GM12865 (cell line): ENCODE measurements at regions not wholly inside any gene's neighbourhood (a gene's known extent, or its start where the extent isn't known, plus 50 kb on each side); places are given as distances from the start of the nearest gene placed in this dataset.

ENCODE experiments used
- DNase-seq: peaks from one replicate; pipeline ENCODE4 v3.0.0; 2010; ENCODE audit warnings: low read depth
- H3K4me3 ChIP-seq: 2 replicates; pipeline ENCODE4 v1.5.1; 2011; ENCODE audit warnings: mild to moderate bottlenecking, low read depth, low read length, control low read depth
- CTCF ChIP-seq: IDR thresholded peaks from 2 replicates; pipeline ENCODE4 v1.5.1; 2011; ENCODE audit warnings: low read length, control low read depth, low read depth, inconsistent platforms; ENCODE audit not compliant: insufficient read depth; ENCODE audit errors: missing control alignments

GRCh38 chr2:172153156-172153555 is 50.5 kb upstream of the DLX2 start:
- no peak overlapping the region for H3K4me3 ChIP-seq
- DNase-seq, result no peak
- TF ChIP-seq CTCF, result no peak

GRCh38 chr2:172153757-172154156 is 51.1 kb upstream of the DLX2 start:
- no peak for DNase-seq
- H3K4me3 ChIP-seq, result no peak overlapping the region
- TF ChIP-seq CTCF, result no peak

DNA sequence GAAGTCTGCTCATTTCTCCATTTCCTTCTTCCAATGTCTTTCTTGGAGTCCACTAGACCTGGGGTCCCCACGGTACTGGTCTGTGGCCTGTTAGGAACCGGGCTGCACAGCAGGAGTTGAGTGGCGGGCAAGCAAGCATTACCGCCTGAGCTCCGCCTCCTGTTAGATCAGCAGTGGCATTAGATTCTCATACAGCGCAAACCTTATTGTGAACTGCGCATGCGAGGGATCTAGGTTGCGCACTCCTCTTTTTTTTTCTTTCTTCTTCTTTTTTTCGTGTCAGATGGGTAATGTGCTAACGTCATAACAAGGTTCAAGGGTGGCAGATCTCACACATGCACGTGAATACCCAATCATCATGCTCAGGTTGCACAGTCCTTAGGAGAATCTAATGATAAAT is 53.1 kb upstream of the DLX2 start:
- no peak overlapping the region for H3K4me3 ChIP-seq
- TF ChIP-seq CTCF, result no peak
- no peak for DNase-seq

GRCh38 chr2:172160839-172161238 is 58.1 kb upstream of the DLX2 start:
- H3K4me3 ChIP-seq, result no peak overlapping the region
- DNase-seq, result no peak
- TF ChIP-seq CTCF, result no peak

- no peak overlapping the region for H3K4me3 ChIP-seq
- no peak for DNase-seq
- TF ChIP-seq CTCF, result no peak
Measured at GRCh38 chr2:172162225-172162733, 59.6 kb upstream of the DLX2 start.

- H3K4me3 ChIP-seq, result no peak overlapping the region
- TF ChIP-seq CTCF, result no peak
- DNase-seq, result no peak
Measured at GRCh38 chr2:172162739-172163336, 60.1 kb upstream of the DLX2 start.

DNA sequence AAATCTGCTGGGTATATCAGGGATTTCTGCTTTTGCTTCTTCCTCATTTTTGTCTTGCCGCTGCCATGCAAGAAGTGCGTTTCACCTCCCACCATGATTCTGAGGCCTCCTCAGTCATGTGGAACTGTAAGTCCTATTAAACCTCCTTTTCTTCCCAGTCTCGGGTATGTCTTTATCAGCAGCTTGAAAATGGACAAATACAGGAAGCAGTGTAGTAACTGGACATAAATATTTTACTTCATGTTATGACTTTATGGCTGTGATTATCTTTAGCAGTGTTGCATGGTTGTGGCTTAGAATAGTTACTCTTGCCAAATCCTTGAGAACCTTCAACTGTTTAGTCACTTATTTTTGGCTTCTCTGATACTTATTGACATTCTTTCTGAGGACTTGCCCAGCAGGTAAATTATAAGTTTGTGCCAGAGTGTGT is 66.2 kb upstream of the DLX2 start:
- H3K4me3 ChIP-seq, result no peak overlapping the region
- TF ChIP-seq CTCF, result no peak
- DNase-seq, result no peak
